AG04450 (cell line): ENCODE measurements at regions not wholly inside any gene's neighbourhood (a gene's known extent, or its start where the extent isn't known, plus 50 kb on each side); places are given as distances from the start of the nearest gene placed in this dataset.

ENCODE experiments used
- CTCF ChIA-PET: fragments of 300-600, 350-600 bp; formaldehyde crosslinking; extraction: SDS; loops from one replicate; lab custom pipeline; 2022; ENCODE audit warnings: antibody characterized with exemption, inconsistent platforms; lab: Charles Lee
- POLR2A ChIA-PET: fragments of 350-600 bp; formaldehyde crosslinking; extraction: SDS; loops from one replicate; lab custom pipeline; 2021; ENCODE audit warnings: antibody characterized with exemption, inconsistent platforms; lab: Yijun Ruan, JAX
- DNase-seq: peaks from one replicate; pipeline ENCODE4 v3.0.0-alpha.2; 2011; ENCODE audit warnings: low read depth, low spot score
- H3K27ac ChIP-seq: one replicate; pipeline ENCODE4 v1.5.1; 2012; ENCODE audit warnings: low read depth, low read length, control low read depth
- H3K27me3 ChIP-seq: one replicate; pipeline ENCODE4 v1.6.0; 2012; ENCODE audit warnings: low read length; ENCODE audit not compliant: control insufficient read depth, insufficient read depth
- H3K4me3 ChIP-seq: 2 replicates; pipeline ENCODE4 v1.5.1; 2011; ENCODE audit warnings: mild to moderate bottlenecking, low read depth, low read length, control low read depth
- H3K9me3 ChIP-seq: 2 replicates; pipeline ENCODE4 v1.5.1; 2012; ENCODE audit warnings: low read length; ENCODE audit not compliant: control insufficient read depth, insufficient read depth
- TF ChIP-seq, protein P1 (sequence below): IDR thresholded peaks from 2 replicates; pipeline ENCODE4 v1.5.1; 2011; ENCODE audit warnings: low read depth, low read length, control low read depth, inconsistent platforms

DNA sequence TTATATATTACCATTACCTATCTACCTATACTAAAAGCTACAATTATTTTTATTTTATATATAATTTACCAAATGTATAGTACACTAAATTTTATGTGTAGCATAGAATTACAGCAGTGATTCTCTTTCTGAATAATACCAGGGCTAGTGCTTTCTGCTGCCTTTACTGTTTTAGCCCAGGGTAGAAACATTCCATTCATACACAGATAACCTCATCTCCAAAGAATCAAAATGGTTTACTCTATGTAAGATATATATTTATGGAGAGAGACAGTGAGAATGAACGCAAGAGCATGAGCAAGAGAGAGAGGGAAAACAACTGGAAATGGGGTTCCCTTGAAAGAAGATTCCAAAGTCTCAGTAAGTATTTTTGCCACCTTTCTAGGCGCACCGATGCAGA is 56.3 kb upstream of the ATXN1 start:
- Histone ChIP-seq H3K4me3 (no peak overlapping the region), H3K27me3 (no peaks in the 10 kb centered on the region), H3K9me3 (no peaks in the 10 kb centered on the region; the same call in 1 of the 2 replicates), H3K27ac (no peak overlapping the region)
- TF ChIP-seq, protein P1, sequence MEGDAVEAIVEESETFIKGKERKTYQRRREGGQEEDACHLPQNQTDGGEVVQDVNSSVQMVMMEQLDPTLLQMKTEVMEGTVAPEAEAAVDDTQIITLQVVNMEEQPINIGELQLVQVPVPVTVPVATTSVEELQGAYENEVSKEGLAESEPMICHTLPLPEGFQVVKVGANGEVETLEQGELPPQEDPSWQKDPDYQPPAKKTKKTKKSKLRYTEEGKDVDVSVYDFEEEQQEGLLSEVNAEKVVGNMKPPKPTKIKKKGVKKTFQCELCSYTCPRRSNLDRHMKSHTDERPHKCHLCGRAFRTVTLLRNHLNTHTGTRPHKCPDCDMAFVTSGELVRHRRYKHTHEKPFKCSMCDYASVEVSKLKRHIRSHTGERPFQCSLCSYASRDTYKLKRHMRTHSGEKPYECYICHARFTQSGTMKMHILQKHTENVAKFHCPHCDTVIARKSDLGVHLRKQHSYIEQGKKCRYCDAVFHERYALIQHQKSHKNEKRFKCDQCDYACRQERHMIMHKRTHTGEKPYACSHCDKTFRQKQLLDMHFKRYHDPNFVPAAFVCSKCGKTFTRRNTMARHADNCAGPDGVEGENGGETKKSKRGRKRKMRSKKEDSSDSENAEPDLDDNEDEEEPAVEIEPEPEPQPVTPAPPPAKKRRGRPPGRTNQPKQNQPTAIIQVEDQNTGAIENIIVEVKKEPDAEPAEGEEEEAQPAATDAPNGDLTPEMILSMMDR = no peak
- ChIA-PET POLR2A (no interaction called here), CTCF (no interaction called here)
- DNase-seq = no peak

DNA sequence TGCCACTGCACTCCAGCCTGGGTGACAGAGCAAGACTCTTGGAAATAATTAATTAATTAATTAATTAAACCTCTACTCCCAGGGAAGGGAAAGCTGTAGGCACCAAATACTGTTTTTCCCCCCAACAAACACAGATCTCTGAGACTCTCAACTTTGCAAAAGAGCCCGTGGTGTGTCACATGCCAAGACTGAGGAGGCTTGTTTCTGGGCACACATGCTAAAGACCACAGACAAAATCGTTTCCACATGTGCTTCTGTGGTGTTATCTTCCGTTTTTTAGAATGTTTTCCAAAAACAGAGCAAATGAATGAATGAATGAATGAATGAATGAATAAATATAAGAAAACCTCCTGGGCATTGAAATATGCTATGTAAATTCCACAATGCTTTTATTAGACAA is 55.6 kb upstream of the ATXN1 start:
- TF ChIP-seq, protein P1 = no peak
- DNase-seq = no peak
- CTCF ChIA-PET = no interaction called here
- peaks cover 3% of the 10 kb centered on the region; the same call in 1 of the 2 replicates for H3K9me3 ChIP-seq
- no peak overlapping the region for H3K4me3 ChIP-seq
- POLR2A ChIA-PET = no interaction called here
- no peak overlapping the region for H3K27ac ChIP-seq
- no peaks in the 10 kb centered on the region for H3K27me3 ChIP-seq

DNA sequence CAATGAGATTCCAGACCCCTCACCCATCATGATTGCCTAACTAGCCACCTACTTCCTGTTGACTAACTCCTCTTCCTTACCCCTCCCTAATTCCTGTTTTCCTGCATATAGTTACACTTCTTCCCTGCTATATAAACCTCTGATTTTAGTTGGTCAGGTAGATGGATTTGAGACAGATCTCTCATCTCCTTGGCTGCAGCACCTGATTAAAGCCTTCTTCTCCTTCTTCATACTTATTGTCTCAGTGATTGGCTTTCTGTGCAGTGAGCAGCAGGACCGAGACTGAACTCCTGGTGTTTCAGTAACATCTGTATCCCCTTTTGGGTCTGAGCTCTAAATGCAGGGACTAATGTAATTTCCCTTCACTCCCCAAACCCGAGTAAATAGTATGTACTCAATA is 51.7 kb upstream of the ATXN1 start:
- ChIA-PET CTCF (no interaction called here), POLR2A (no interaction called here)
- TF ChIP-seq, protein P1 = no peak
- H3K4me3 ChIP-seq = no peak overlapping the region
- no peak for DNase-seq
- H3K27me3 ChIP-seq = no peaks in the 10 kb centered on the region
- H3K9me3 ChIP-seq = peaks cover 3% of the 10 kb centered on the region; the same call in 1 of the 2 replicates
- H3K27ac ChIP-seq = no peak overlapping the region

DNA sequence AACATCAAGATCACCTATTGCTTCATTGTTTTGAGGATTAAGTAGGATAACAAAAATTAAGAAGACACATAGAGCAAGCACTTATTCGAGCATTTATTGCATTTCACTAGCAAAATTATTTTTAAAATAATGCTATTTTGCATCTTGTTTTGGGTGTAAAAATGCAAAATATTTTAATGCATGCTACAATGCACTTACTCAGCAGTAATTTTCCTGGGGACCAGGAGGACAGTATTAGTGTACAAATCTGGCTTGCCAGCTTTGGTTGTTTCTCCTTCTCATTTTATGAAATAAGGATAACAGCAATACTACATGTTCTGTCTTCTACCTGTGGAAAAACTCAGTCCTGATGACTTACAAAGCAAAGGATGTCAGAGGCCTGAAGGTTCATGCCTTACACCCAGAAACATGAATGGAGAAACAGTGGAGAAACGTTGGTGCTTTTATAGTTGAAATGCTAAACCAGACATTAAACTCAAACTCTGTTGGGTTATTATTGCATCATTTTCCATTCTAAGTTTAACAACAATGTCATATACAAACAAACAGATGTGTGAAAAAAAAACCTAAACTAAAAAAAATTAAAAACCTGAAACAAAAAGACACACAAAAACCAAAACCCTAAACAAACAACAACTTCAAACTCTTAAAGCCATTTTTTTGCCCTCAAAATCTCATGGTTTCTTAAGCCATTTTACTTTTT is 50.2 kb upstream of the ATXN1 start:
- Histone ChIP-seq H3K27me3 (no peaks in the 10 kb centered on the region), H3K9me3 (peaks cover 3% of the 10 kb centered on the region; the same call in 1 of the 2 replicates), H3K4me3 (no peak overlapping the region), H3K27ac (no peak overlapping the region)
- CTCF ChIA-PET = no interaction called here
- POLR2A ChIA-PET = no interaction called here
- DNase-seq = no peak
- TF ChIP-seq, protein P1 = no peak
